Spinal cord (tissue), 9 donors: ENCODE measurements at regions not wholly inside any gene's neighbourhood (a gene's known extent, or its start where the extent isn't known, plus 50 kb on each side); places are given as distances from the start of the nearest gene placed in this dataset.
"Not testable (repeated sequence)": the region's sequence is repeated elsewhere in the genome, so short reads cannot be mapped to it uniquely, and the experiment has no call there.

Source experiments
- DNase-seq, 6 donors: peaks; one replicate each; pipeline versions ENCODE4 v3.0.0 to v3.0.0-alpha.2; 2013 to 2015; ENCODE audit warnings: low spot score in 6 of 6, low read depth in 4 of 6
- H3K27ac ChIP-seq: one replicate; pipeline ENCODE4 v1.5.1; 2013; ENCODE audit warnings: low read depth, low read length, control low read depth
- H3K27me3 ChIP-seq: one replicate; pipeline ENCODE4 v1.6.1; 2013; ENCODE audit warnings: low read length; ENCODE audit not compliant: control insufficient read depth, insufficient read depth
- H3K36me3 ChIP-seq: one replicate; pipeline ENCODE4 v1.6.1; 2013; ENCODE audit warnings: low read length; ENCODE audit not compliant: control insufficient read depth, insufficient read depth
- H3K4me1 ChIP-seq: one replicate; pipeline ENCODE4 v1.6.1; 2013; ENCODE audit warnings: low read length; ENCODE audit not compliant: control insufficient read depth, insufficient read depth
- H3K4me3 ChIP-seq: one replicate; pipeline ENCODE4 v1.5.1; 2013; ENCODE audit warnings: low read depth, low read length, control low read depth
- H3K9me3 ChIP-seq: one replicate; pipeline ENCODE4 v1.6.1; 2013; ENCODE audit warnings: low read length; ENCODE audit not compliant: control insufficient read depth, insufficient read depth
- WGBS: methylation state at CpG from one replicate; pipeline ENCODE4 v1.1.5; 2013; ENCODE audit warnings: missing lambda C conversion rate; ENCODE audit not compliant: insufficient coverage; 5-methylcytosine and 5-hydroxymethylcytosine counted together
- donor health status: healthy.

GRCh38 chr10:46739919-46740318 lies 161.0 kb downstream of the SYT15 start:
- no CpG with 5 or more reads among the region's 16 CpGs for WGBS
- not testable (repeated sequence) for H3K27me3 ChIP-seq, DNase-seq, H3K9me3 ChIP-seq, H3K4me3 ChIP-seq, H3K4me1 ChIP-seq, H3K27ac ChIP-seq, H3K36me3 ChIP-seq

- not testable (repeated sequence) for H3K27ac ChIP-seq, H3K36me3 ChIP-seq, H3K27me3 ChIP-seq, H3K4me1 ChIP-seq, H3K4me3 ChIP-seq, H3K9me3 ChIP-seq, DNase-seq
- no CpG with 5 or more reads among the region's 17 CpGs for WGBS
Measured at GRCh38 chr10:46740368-46740767, 161.4 kb downstream of the SYT15 start.

- no CpG with 5 or more reads among the region's 3 CpGs for WGBS
- not testable (repeated sequence) for H3K27me3 ChIP-seq, H3K4me3 ChIP-seq, H3K27ac ChIP-seq, DNase-seq, H3K9me3 ChIP-seq, H3K4me1 ChIP-seq, H3K36me3 ChIP-seq
Measured at GRCh38 chr10:46749003-46749402, 162.2 kb upstream of the PTPN20 start.

- WGBS, result no CpG with 5 or more reads among the region's 2 CpGs
- H3K36me3 ChIP-seq, H3K27ac ChIP-seq, H3K9me3 ChIP-seq, H3K4me3 ChIP-seq, DNase-seq, H3K27me3 ChIP-seq, H3K4me1 ChIP-seq: not testable (repeated sequence)
Measured at GRCh38 chr10:46749470-46749869, 161.8 kb upstream of the PTPN20 start.

GRCh38 chr10:46753763-46754162 lies 157.5 kb upstream of the PTPN20 start:
- H3K9me3 ChIP-seq, H3K36me3 ChIP-seq: not testable (repeated sequence)

GRCh38 chr10:46761471-46761870 lies 149.8 kb upstream of the PTPN20 start:
- H3K36me3 ChIP-seq, H3K27ac ChIP-seq, H3K4me3 ChIP-seq, DNase-seq, H3K4me1 ChIP-seq, H3K9me3 ChIP-seq, H3K27me3 ChIP-seq: not testable (repeated sequence)

More at GRCh38 chr10:46753763-46754162, 157.5 kb upstream of the PTPN20 start:
- not testable (repeated sequence) for DNase-seq, H3K4me1 ChIP-seq, H3K27me3 ChIP-seq, H3K27ac ChIP-seq, H3K4me3 ChIP-seq
- no CpG with 5 or more reads among the region's 5 CpGs for WGBS

GRCh38 chr10:46768515-46769291 lies 142.5 kb upstream of the PTPN20 start:
- no CpG with 5 or more reads among the region's 8 CpGs for WGBS
- DNase-seq, H3K4me3 ChIP-seq, H3K27ac ChIP-seq, H3K4me1 ChIP-seq, H3K36me3 ChIP-seq, H3K9me3 ChIP-seq, H3K27me3 ChIP-seq: not testable (repeated sequence)

GRCh38 chr10:46773178-46773896 lies 137.9 kb upstream of the PTPN20 start:
- not testable (repeated sequence) for H3K4me1 ChIP-seq, H3K27me3 ChIP-seq, H3K27ac ChIP-seq, DNase-seq, H3K9me3 ChIP-seq, H3K4me3 ChIP-seq, H3K36me3 ChIP-seq
- WGBS, result no CpG with 5 or more reads among the region's 15 CpGs

- H3K36me3 ChIP-seq, H3K4me1 ChIP-seq, H3K27ac ChIP-seq, H3K27me3 ChIP-seq, DNase-seq, H3K4me3 ChIP-seq, H3K9me3 ChIP-seq: not testable (repeated sequence)
- 81% methylated on average over 6 of the region's 14 CpGs for WGBS
Measured at GRCh38 chr10:46773897-46774236, 137.4 kb upstream of the PTPN20 start.

- not testable (repeated sequence) for H3K36me3 ChIP-seq, DNase-seq, H3K27ac ChIP-seq, H3K4me1 ChIP-seq, H3K9me3 ChIP-seq, H3K27me3 ChIP-seq, H3K4me3 ChIP-seq
- 94% methylated on average over 7 of the region's 42 CpGs for WGBS
Measured at GRCh38 chr10:46774366-46774765, 136.9 kb upstream of the PTPN20 start.
